Astrocyte (in vitro differentiated cells and primary cell): ENCODE measurements at regions not wholly inside any gene's neighbourhood (a gene's known extent, or its start where the extent isn't known, plus 50 kb on each side); places are given as distances from the start of the nearest gene placed in this dataset.

Source experiments
- DNase-seq: peaks from one replicate; pipeline ENCODE4 v3.0.0-alpha.2; 2010; ENCODE audit warnings: low read depth
- FAIRE-seq: peaks from 2 replicates; lab custom pipeline; 2011; peaks lifted over from hg19 to GRCh38; lab: Jason Lieb, UNC
- H2AFZ ChIP-seq: 2 replicates; pipeline ENCODE4 v1.6.0; 2012; ENCODE audit warnings: low read depth, low read length, inconsistent platforms
- H3K27ac ChIP-seq: 2 replicates; pipeline ENCODE4 v1.5.1; 2011; ENCODE audit warnings: low read depth, low read length, inconsistent platforms
- H3K27me3 ChIP-seq: 2 replicates; pipeline ENCODE4 v1.6.0; 2011; ENCODE audit warnings: low read length, inconsistent platforms; ENCODE audit not compliant: insufficient read depth
- H3K36me3 ChIP-seq: 2 replicates; pipeline ENCODE4 v1.5.1; 2011; ENCODE audit warnings: low read length, inconsistent platforms; ENCODE audit not compliant: insufficient read depth
- H3K4me1 ChIP-seq: 2 replicates; pipeline ENCODE4 v1.5.1; 2011; ENCODE audit warnings: low read length, inconsistent platforms; ENCODE audit not compliant: insufficient read depth
- H3K4me2 ChIP-seq: 2 replicates; pipeline ENCODE4 v1.6.0; 2012; ENCODE audit warnings: low read length, inconsistent platforms
- H3K4me3 ChIP-seq: 2 replicates; pipeline ENCODE4 v1.5.1; 2011; ENCODE audit warnings: low read depth, mild to moderate bottlenecking, low read length, inconsistent platforms; ENCODE audit not compliant: insufficient read depth
- H3K79me2 ChIP-seq: 2 replicates; pipeline ENCODE4 v1.6.0; 2012; ENCODE audit warnings: mild to moderate bottlenecking, low read length, inconsistent platforms; ENCODE audit not compliant: insufficient read depth
- H3K9ac ChIP-seq: 2 replicates; pipeline ENCODE4 v1.6.0; 2012; ENCODE audit warnings: mild to moderate bottlenecking, low read length, inconsistent platforms
- H3K9me3 ChIP-seq: 2 replicates; pipeline ENCODE4 v1.5.1; 2012; ENCODE audit warnings: low read depth, mild to moderate bottlenecking, low read length, inconsistent platforms; ENCODE audit not compliant: insufficient read depth
- H4K20me1 ChIP-seq: 2 replicates; pipeline ENCODE4 v1.6.0; 2012; ENCODE audit warnings: low read length, inconsistent platforms; ENCODE audit not compliant: insufficient read depth
- H3K27ac Mint-ChIP-seq: one replicate; pipeline ENCODE4 v1.8.0; 2021; ENCODE audit warnings: mild to moderate bottlenecking, mixed read lengths; ENCODE audit not compliant: unreplicated experiment
- H3K27me3 Mint-ChIP-seq: one replicate; pipeline ENCODE4 v1.8.0; 2021; ENCODE audit warnings: low read depth, mixed read lengths; ENCODE audit not compliant: unreplicated experiment
- H3K36me3 Mint-ChIP-seq: one replicate; pipeline ENCODE4 v1.8.0; 2021; ENCODE audit warnings: low read depth, mixed read lengths; ENCODE audit not compliant: unreplicated experiment
- H3K4me1 Mint-ChIP-seq: one replicate; pipeline ENCODE4 v1.8.0; 2021; ENCODE audit warnings: low read depth, mixed read lengths; ENCODE audit not compliant: unreplicated experiment
- H3K4me3 Mint-ChIP-seq: one replicate; pipeline ENCODE4 v1.8.0; 2021; ENCODE audit warnings: mild to moderate bottlenecking, moderate library complexity, mixed read lengths; ENCODE audit not compliant: unreplicated experiment
- H3K9me3 Mint-ChIP-seq: one replicate; pipeline ENCODE4 v1.8.0; 2021; ENCODE audit warnings: mild to moderate bottlenecking, mixed read lengths; ENCODE audit not compliant: unreplicated experiment
- EZH2 ChIP-seq: IDR thresholded peaks from 2 replicates; pipeline ENCODE4 v1.6.1; 2012; ENCODE audit warnings: mild to moderate bottlenecking, low read length, inconsistent platforms; ENCODE audit not compliant: insufficient read depth
- TF ChIP-seq, protein P1 (sequence below): IDR thresholded peaks from 2 replicates; pipeline ENCODE4 v1.5.1; 2011; ENCODE audit warnings: low read depth, mild to moderate bottlenecking, inconsistent platforms, low read length, moderate library complexity; ENCODE audit not compliant: insufficient read depth

DNA sequence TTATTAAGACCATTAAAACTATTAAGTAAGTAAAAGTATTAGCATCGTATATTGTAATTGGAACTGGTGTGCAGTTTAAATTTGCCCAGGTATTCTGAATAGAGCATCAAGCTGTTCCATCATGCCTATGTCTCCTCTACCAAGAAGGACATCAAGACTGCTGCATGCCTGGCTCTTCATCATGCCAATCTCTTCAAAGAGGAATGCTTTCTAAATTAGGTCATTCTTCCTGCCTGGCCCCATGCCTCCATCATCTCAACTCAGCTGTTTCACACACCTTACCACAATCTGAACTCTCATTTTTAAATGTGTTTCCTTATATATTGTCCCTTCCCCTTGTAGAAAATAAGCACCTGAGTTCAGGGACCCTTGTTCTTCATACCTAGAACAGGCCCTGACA, 270.5 kb upstream of the PPARGC1A start:
- no peak overlapping the region for H3K4me3 Mint-ChIP-seq
- H3K4me2 ChIP-seq: no peak overlapping the region
- H3K4me1 ChIP-seq: no peaks in the 10 kb centered on the region
- no peaks in the 10 kb centered on the region for H3K4me1 Mint-ChIP-seq
- no peaks in the 10 kb centered on the region for H3K9me3 ChIP-seq
- H3K9me3 Mint-ChIP-seq: no peaks in the 10 kb centered on the region
- no peaks in the 10 kb centered on the region for H3K36me3 Mint-ChIP-seq
- no peak overlapping the region for H3K27ac ChIP-seq
- no peak overlapping the region for H3K27ac Mint-ChIP-seq
- H3K79me2 ChIP-seq: no peaks in the 10 kb centered on the region
- peaks cover 2% of the 10 kb centered on the region for H3K27me3 ChIP-seq
- H3K4me3 ChIP-seq: no peak overlapping the region
- H2AFZ ChIP-seq: no peak overlapping the region
- H3K36me3 ChIP-seq: no peaks in the 10 kb centered on the region
- DNase-seq (peak; percentile 14), FAIRE-seq (no peak)
- H4K20me1 ChIP-seq: no peaks in the 10 kb centered on the region
- TF ChIP-seq, protein P1, sequence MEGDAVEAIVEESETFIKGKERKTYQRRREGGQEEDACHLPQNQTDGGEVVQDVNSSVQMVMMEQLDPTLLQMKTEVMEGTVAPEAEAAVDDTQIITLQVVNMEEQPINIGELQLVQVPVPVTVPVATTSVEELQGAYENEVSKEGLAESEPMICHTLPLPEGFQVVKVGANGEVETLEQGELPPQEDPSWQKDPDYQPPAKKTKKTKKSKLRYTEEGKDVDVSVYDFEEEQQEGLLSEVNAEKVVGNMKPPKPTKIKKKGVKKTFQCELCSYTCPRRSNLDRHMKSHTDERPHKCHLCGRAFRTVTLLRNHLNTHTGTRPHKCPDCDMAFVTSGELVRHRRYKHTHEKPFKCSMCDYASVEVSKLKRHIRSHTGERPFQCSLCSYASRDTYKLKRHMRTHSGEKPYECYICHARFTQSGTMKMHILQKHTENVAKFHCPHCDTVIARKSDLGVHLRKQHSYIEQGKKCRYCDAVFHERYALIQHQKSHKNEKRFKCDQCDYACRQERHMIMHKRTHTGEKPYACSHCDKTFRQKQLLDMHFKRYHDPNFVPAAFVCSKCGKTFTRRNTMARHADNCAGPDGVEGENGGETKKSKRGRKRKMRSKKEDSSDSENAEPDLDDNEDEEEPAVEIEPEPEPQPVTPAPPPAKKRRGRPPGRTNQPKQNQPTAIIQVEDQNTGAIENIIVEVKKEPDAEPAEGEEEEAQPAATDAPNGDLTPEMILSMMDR: no peak
- TF ChIP-seq EZH2: no peak
- H3K27me3 Mint-ChIP-seq: no peaks in the 10 kb centered on the region
- H3K9ac ChIP-seq: no peak overlapping the region

DNA sequence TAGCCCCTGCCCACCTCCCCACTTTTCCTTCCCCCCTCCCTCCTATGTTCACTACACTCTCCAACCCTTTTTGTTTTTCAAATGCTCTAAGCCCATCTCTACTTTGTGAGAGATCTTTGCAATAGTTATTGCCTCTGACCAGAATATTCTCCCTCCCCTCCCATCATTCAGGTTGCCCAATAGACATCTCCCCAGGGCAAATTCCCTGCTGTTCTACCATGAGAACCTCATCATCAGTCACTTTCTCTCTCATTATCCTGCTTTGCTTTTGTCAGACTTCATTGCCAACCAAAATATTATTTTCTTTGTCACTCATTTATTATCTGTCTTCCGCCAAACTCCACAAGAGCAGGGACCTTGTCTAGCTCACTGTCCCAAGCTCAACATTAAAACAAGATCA, 268.2 kb upstream of the PPARGC1A start:
- Histone ChIP-seq H2AFZ (no peak overlapping the region), H3K36me3 (no peaks in the 10 kb centered on the region), H3K4me3 (no peak overlapping the region), H3K27me3 (peaks cover 2% of the 10 kb centered on the region), H3K27ac (no peak overlapping the region), H3K4me2 (no peak overlapping the region), H3K4me1 (no peaks in the 10 kb centered on the region), H3K9me3 (no peaks in the 10 kb centered on the region), H3K79me2 (no peaks in the 10 kb centered on the region), H4K20me1 (no peaks in the 10 kb centered on the region), H3K9ac (no peak overlapping the region)
- no peaks in the 10 kb centered on the region for H3K27me3 Mint-ChIP-seq
- no peak for TF ChIP-seq EZH2
- TF ChIP-seq, protein P1: no peak
- no peak overlapping the region for H3K4me3 Mint-ChIP-seq
- H3K27ac Mint-ChIP-seq: no peak overlapping the region
- no peak for DNase-seq
- FAIRE-seq: no peak
- no peaks in the 10 kb centered on the region for H3K36me3 Mint-ChIP-seq
- no peaks in the 10 kb centered on the region for H3K4me1 Mint-ChIP-seq
- no peaks in the 10 kb centered on the region for H3K9me3 Mint-ChIP-seq

DNA sequence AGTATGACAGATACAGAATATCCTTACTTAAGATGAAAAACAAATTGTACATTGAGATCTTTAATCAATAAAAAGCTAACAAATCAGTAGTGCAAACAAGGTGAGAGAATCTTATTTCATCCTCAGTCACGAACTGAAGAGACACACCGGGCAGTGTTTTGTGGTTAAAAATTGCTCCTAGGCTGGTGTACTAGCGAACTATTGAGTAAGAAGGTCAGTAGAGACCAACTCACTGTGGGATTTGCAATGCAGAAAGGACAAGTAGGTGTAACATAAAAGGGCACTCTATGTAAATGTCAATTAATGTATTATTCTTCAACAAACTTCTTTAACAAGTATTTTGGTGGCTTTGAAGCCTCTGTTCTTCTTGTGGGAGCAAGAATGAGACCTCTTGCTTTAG, 260.2 kb upstream of the PPARGC1A start:
- Histone ChIP-seq H3K4me1 (no peaks in the 10 kb centered on the region), H4K20me1 (no peaks in the 10 kb centered on the region), H3K9me3 (no peaks in the 10 kb centered on the region), H3K27ac (no peak overlapping the region), H3K27me3 (no peaks in the 10 kb centered on the region), H3K4me2 (no peak overlapping the region), H3K36me3 (no peaks in the 10 kb centered on the region), H3K79me2 (no peaks in the 10 kb centered on the region), H3K9ac (no peak overlapping the region), H2AFZ (no peak overlapping the region), H3K4me3 (no peak overlapping the region)
- H3K27ac Mint-ChIP-seq: no peak overlapping the region
- no peak for TF ChIP-seq EZH2
- FAIRE-seq (no peak), DNase-seq (no peak)
- no peaks in the 10 kb centered on the region for H3K4me1 Mint-ChIP-seq
- no peaks in the 10 kb centered on the region for H3K36me3 Mint-ChIP-seq
- peaks cover 2% of the 10 kb centered on the region for H3K9me3 Mint-ChIP-seq
- peaks cover 5% of the 10 kb centered on the region for H3K27me3 Mint-ChIP-seq
- no peak overlapping the region for H3K4me3 Mint-ChIP-seq
